ENCODE measurements at regions not wholly inside any gene's neighbourhood (a gene's known extent, or its start where the extent isn't known, plus 50 kb on each side); places are given as distances from the start of the nearest gene placed in this dataset.

DNA sequence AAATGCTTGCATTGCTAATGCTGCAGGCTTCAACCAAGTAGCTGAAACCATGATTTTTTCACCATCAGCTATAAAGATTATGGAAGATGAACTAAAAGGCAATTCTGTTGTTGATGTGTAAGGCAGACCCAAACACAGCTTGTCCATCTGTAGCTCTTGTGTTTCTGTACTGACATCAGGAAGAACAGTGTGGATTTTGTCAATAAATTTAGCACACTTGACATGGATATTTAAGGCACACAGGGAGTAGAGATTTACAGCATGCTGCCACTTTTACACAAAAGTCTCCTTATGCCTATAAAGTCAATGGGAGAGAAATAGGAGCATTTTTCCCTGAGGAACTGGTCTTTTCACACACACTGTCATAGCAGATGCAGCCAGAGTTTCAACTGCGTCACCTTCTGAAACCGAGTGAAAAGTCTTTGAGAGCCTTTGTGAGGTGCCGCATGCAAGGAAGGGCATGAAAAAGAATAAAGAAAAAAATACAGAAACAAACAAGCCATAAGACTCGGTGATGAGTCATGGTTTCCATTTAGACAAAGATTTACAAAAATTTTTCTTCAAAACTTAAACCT is 261.4 kb upstream of the TFAP2D start:
- H3K4me1 ChIP-seq = no peaks in the 10 kb centered on the region
- POLR2A ChIA-PET = no interaction called here
- Mint-ChIP-seq H3K4me3 (ENCODE audit: unreplicated experiment) (no peak overlapping the region), H3K27me3 (ENCODE audit: insufficient read depth, unreplicated experiment) (peaks cover 3% of the 10 kb centered on the region), H3K36me3 (ENCODE audit: insufficient read depth, unreplicated experiment) (no peaks in the 10 kb centered on the region), H3K4me1 (ENCODE audit: low read depth, unreplicated experiment) (no peaks in the 10 kb centered on the region), H3K27ac (ENCODE audit: unreplicated experiment) (no peak overlapping the region), H3K9me3 (ENCODE audit: unreplicated experiment) (no peaks in the 10 kb centered on the region)
- no peaks in the 10 kb centered on the region for H3K36me3 ChIP-seq (ENCODE audit: control insufficient read depth, insufficient read depth, low read length)
- H3K9me3 ChIP-seq = no peaks in the 10 kb centered on the region
- no peak overlapping the region for H3K4me3 ChIP-seq (ENCODE audit: low read depth, low read length)
- no peak for DNase-seq
- CTCF ChIA-PET = no interaction called here
- intact Hi-C loops (cut with micrococcal nuclease; ENCODE audit: unreplicated experiment) = no loop called here
- no peak for TF ChIP-seq CTCF (IDR thresholded peaks at IDR 0.05; ENCODE audit: insufficient read depth in 1 of 2, low read depth in 1 of 2, low read length in 1 of 2, severe bottlenecking in 1 of 2, unreplicated experiment in 1 of 2)
- BruUV-seq (replicated peaks) = no TSS peak
- no peaks in the 10 kb centered on the region for H3K27me3 ChIP-seq (replicated peaks; ENCODE audit: control insufficient read depth, insufficient read depth, low read length)

- H3K27me3 ChIP-seq (replicated peaks; ENCODE audit: control insufficient read depth, insufficient read depth, low read length) = no peaks in the 10 kb centered on the region
- no peak overlapping the region for H3K4me3 Mint-ChIP-seq (ENCODE audit: unreplicated experiment)
- no peaks in the 10 kb centered on the region for H3K9me3 ChIP-seq
- intact Hi-C loops (cut with micrococcal nuclease; ENCODE audit: unreplicated experiment) = no loop called here
- H3K27ac Mint-ChIP-seq (ENCODE audit: unreplicated experiment) = no peak overlapping the region
- POLR2A ChIA-PET = no interaction called here
- CTCF ChIA-PET = no interaction called here
- no peak for TF ChIP-seq CTCF (IDR thresholded peaks at IDR 0.05; ENCODE audit: insufficient read depth in 1 of 2, low read depth in 1 of 2, low read length in 1 of 2, severe bottlenecking in 1 of 2, unreplicated experiment in 1 of 2)
- H3K4me3 ChIP-seq (ENCODE audit: low read depth, low read length) = no peak overlapping the region
- DNase-seq = no peak
- H3K27me3 Mint-ChIP-seq (ENCODE audit: insufficient read depth, unreplicated experiment) = peaks cover 3% of the 10 kb centered on the region
- H3K36me3 Mint-ChIP-seq (ENCODE audit: insufficient read depth, unreplicated experiment) = no peaks in the 10 kb centered on the region
- H3K36me3 ChIP-seq (ENCODE audit: control insufficient read depth, insufficient read depth, low read length) = no peaks in the 10 kb centered on the region
- H3K9me3 Mint-ChIP-seq (ENCODE audit: unreplicated experiment) = no peaks in the 10 kb centered on the region
- no TSS peak for BruUV-seq (replicated peaks)
- H3K4me1 ChIP-seq = no peaks in the 10 kb centered on the region
- H3K4me1 Mint-ChIP-seq (ENCODE audit: low read depth, unreplicated experiment) = no peaks in the 10 kb centered on the region
Observed at GRCh38 chr6:50455029-50455428, 258.3 kb upstream of the TFAP2D start.

DNA sequence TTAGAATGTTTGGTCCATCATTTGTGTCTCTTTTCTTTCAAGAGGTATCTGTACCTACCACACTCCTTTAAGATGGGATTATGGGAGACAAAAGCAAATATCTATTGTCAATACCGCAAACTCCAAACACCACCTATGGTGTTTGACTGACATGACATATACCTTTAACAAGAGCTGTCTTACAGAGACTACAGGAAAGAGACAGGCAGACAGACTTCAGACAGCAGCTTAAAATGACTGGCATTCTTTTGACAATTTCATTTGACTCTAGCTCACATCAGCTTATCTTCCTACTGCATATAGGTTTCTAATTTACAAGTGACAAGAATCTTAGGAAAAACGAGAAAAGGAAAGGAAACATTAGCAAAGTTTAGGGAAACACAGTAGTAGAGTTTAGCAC is 256.0 kb upstream of the TFAP2D start:
- H3K36me3 Mint-ChIP-seq (ENCODE audit: insufficient read depth, unreplicated experiment) = no peaks in the 10 kb centered on the region
- no peaks in the 10 kb centered on the region for H3K9me3 Mint-ChIP-seq (ENCODE audit: unreplicated experiment)
- H3K4me1 Mint-ChIP-seq (ENCODE audit: low read depth, unreplicated experiment) = no peaks in the 10 kb centered on the region
- TF ChIP-seq CTCF (IDR thresholded peaks at IDR 0.05; ENCODE audit: insufficient read depth in 1 of 2, low read depth in 1 of 2, low read length in 1 of 2, severe bottlenecking in 1 of 2, unreplicated experiment in 1 of 2) = no peak
- no peak overlapping the region for H3K27ac Mint-ChIP-seq (ENCODE audit: unreplicated experiment)
- Histone ChIP-seq H3K4me1 (no peaks in the 10 kb centered on the region), H3K4me3 (ENCODE audit: low read depth, low read length) (no peak overlapping the region), H3K36me3 (ENCODE audit: control insufficient read depth, insufficient read depth, low read length) (no peaks in the 10 kb centered on the region), H3K27me3 (replicated peaks; ENCODE audit: control insufficient read depth, insufficient read depth, low read length) (no peaks in the 10 kb centered on the region), H3K9me3 (no peaks in the 10 kb centered on the region)
- no TSS peak for BruUV-seq (replicated peaks)
- no peak overlapping the region for H3K4me3 Mint-ChIP-seq (ENCODE audit: unreplicated experiment)
- peaks cover 3% of the 10 kb centered on the region for H3K27me3 Mint-ChIP-seq (ENCODE audit: insufficient read depth, unreplicated experiment)
- POLR2A ChIA-PET = no interaction called here
- no peak for DNase-seq
- CTCF ChIA-PET = no interaction called here
- intact Hi-C loops (cut with micrococcal nuclease; ENCODE audit: unreplicated experiment) = no loop called here
